Ishikawa (cell line): ENCODE measurements at regions not wholly inside any gene's neighbourhood (a gene's known extent, or its start where the extent isn't known, plus 50 kb on each side); places are given as distances from the start of the nearest gene placed in this dataset.
A peak's percentile ranks its signal among the peaks of the same experiment; 100 is the strongest.

ENCODE experiments used
- CEBPB ChIP-seq: IDR thresholded peaks from 2 replicates; pipeline ENCODE4 v1.6.1; 2012
- CREB1 ChIP-seq: IDR thresholded peaks from 2 replicates; pipeline ENCODE4 v1.6.1; 2012; ENCODE audit warnings: low read depth
- EGR1 ChIP-seq: IDR thresholded peaks from 2 replicates; pipeline ENCODE4 v1.6.1; 2012
- EP300 ChIP-seq: IDR thresholded peaks from 2 replicates; pipeline ENCODE4 v1.6.1; 2012; ENCODE audit warnings: borderline replicate concordance
- FOXM1 ChIP-seq: IDR thresholded peaks from 2 replicates; pipeline ENCODE4 v1.6.1; 2012; ENCODE audit warnings: low read depth, borderline replicate concordance
- NFIC ChIP-seq: IDR thresholded peaks from 2 replicates; pipeline ENCODE4 v1.6.1; 2012
- RAD21 ChIP-seq: IDR thresholded peaks from 2 replicates; pipeline ENCODE4 v1.6.1; 2012; ENCODE audit warnings: low read depth
- TAF1 ChIP-seq: IDR thresholded peaks from 2 replicates; pipeline ENCODE4 v1.6.1; 2012; ENCODE audit warnings: low read depth, mild to moderate bottlenecking
- TCF12 ChIP-seq: IDR thresholded peaks from 2 replicates; pipeline ENCODE4 v1.6.1; 2012; ENCODE audit warnings: low read depth
- TEAD4 ChIP-seq: IDR thresholded peaks from 2 replicates; pipeline ENCODE4 v1.6.1; 2012
- YY1 ChIP-seq: IDR thresholded peaks from 2 replicates; pipeline ENCODE4 v1.6.1; 2012; ENCODE audit warnings: low read depth
- ZBTB7A ChIP-seq: IDR thresholded peaks from 2 replicates; pipeline ENCODE4 v1.6.1; 2012; ENCODE audit warnings: low read depth
- TF ChIP-seq, protein P1 (sequence below): IDR thresholded peaks from 2 replicates; pipeline ENCODE4 v1.6.1; 2012; ENCODE audit warnings: low read depth, mild to moderate bottlenecking
- TF ChIP-seq, protein P2 (sequence below): IDR thresholded peaks from 2 replicates; pipeline ENCODE4 v1.6.1; 2012
- TF ChIP-seq, protein P3 (sequence below): IDR thresholded peaks from 2 replicates; pipeline ENCODE4 v1.6.1; 2012

DNA sequence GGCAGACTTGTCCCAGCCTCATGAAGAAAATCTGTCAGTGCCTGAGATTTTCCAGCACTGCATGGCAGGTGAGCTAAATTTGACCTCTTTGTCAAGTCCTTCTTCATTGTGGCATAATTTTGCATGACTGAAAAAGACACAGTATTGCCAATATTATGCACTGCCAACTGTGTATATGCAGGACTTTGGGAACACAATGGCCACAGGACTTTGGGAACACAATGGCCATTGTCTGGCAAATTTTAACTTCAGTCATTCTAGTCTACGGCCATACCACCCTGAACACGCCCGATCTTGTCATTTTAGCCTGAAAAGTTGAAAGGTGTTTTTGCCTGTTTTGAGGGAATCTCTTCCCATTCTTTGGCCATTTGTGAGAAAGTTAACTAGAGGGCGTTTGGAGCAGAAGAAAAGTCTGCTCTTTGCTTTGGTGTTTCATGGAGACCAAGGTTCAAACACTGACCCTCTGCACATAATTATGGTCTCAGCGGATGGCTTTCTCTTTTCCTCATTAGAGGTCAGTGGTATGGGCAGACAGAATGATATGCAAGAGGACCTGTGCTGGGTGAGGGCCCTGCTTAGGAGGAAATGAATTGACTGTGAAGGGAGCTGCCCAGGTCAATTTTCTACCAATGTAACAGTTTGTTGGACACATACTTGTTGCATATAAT lies 72.4 kb upstream of the NEK7 start:
- no peak for TF ChIP-seq EP300

DNA sequence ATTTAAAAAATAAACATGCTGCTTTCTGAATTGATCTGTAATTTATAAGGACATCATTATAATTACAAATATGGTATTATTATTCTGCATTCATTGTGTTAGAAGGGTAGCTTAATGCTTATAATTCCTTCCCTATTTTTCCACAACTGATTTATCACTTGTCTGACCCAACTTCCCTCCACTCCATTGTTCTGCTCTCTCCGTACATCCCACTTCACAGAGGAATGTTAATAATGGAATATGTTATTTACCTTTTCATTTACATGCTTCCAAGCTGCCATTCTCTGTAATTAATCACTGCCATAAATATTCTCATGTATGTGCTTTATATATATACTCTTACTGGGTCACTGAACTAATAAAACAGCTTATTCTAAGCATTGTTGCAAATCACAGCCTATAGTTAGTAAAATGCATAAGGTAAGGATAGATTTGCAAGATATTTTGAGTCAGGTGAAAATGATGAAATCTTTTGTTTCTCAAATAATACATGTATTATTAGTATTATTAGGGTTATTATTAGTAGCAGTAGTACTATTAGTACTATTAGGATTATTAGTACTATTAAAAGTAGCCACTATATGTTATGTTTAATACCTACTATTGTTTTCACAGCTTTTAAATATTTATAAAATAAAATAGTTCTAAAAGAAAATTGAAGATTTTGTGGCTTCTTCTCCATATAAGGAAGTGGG lies 70.6 kb upstream of the NEK7 start:
- TF ChIP-seq TEAD4 (peak; percentile 48; the same call in 1 of the 2 replicates), EP300 (no peak; the same call in 1 of the 2 replicates)

DNA sequence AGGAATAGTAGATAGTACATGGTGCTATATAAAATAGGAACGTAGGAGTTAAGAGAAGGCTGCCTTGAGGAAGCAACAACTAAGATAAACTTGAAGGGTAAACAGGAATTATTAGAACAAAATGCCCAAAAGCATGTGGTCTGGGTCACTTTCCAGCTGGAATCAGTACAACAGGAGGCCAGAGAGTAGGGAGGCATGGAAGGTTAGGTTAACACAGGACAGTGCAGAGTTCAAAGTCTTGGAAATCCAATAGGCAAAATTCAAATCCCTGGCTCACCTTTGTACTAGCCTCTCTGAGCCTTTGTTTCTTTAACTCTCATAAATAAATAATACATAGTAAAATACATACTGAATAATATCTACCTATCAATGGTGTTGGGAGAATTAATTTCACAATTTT lies 69.0 kb upstream of the NEK7 start:
- TF ChIP-seq, protein P1, sequence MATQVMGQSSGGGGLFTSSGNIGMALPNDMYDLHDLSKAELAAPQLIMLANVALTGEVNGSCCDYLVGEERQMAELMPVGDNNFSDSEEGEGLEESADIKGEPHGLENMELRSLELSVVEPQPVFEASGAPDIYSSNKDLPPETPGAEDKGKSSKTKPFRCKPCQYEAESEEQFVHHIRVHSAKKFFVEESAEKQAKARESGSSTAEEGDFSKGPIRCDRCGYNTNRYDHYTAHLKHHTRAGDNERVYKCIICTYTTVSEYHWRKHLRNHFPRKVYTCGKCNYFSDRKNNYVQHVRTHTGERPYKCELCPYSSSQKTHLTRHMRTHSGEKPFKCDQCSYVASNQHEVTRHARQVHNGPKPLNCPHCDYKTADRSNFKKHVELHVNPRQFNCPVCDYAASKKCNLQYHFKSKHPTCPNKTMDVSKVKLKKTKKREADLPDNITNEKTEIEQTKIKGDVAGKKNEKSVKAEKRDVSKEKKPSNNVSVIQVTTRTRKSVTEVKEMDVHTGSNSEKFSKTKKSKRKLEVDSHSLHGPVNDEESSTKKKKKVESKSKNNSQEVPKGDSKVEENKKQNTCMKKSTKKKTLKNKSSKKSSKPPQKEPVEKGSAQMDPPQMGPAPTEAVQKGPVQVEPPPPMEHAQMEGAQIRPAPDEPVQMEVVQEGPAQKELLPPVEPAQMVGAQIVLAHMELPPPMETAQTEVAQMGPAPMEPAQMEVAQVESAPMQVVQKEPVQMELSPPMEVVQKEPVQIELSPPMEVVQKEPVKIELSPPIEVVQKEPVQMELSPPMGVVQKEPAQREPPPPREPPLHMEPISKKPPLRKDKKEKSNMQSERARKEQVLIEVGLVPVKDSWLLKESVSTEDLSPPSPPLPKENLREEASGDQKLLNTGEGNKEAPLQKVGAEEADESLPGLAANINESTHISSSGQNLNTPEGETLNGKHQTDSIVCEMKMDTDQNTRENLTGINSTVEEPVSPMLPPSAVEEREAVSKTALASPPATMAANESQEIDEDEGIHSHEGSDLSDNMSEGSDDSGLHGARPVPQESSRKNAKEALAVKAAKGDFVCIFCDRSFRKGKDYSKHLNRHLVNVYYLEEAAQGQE = no peak
- TF ChIP-seq CEBPB (no peak), NFIC (no peak), EGR1 (no peak), ZBTB7A (no peak)
- TF ChIP-seq, protein P2, sequence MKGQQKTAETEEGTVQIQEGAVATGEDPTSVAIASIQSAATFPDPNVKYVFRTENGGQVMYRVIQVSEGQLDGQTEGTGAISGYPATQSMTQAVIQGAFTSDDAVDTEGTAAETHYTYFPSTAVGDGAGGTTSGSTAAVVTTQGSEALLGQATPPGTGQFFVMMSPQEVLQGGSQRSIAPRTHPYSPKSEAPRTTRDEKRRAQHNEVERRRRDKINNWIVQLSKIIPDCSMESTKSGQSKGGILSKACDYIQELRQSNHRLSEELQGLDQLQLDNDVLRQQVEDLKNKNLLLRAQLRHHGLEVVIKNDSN = no peak

DNA sequence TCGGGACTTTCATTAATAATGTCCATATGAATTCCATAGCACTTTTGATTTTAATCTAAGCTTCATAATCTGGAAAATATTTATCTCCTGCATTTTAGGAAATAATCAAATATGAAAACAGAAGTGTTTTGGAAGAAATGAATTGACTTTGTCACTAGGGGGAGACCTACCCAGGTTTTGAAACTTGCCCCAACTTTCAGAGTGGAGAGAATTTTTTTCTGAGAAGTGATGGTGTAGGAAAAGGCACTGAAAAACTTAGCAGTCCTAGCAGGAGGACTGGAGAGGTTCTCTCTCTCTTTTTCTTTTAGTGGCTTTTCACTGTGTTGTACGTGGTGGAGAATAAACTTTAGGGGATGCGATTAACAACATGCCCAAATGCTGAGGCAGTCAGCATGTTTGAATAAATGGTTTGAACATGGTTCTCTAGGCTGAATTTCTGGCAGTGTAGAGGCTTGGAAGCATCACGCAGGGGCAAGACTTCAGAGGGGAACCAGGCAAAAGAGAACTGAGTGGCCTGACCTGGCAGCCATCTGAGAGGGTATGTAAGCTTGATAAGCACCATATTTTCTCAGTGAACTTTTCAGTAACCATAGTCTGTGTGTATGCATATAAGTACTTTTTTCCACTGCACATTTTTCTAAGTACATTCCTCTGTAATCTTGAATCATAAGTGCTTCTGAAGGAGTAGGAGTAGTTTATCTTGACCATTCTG lies 68.3 kb upstream of the NEK7 start:
- peak; percentile 70 for TF ChIP-seq RAD21
- TF ChIP-seq CREB1 = no peak

DNA sequence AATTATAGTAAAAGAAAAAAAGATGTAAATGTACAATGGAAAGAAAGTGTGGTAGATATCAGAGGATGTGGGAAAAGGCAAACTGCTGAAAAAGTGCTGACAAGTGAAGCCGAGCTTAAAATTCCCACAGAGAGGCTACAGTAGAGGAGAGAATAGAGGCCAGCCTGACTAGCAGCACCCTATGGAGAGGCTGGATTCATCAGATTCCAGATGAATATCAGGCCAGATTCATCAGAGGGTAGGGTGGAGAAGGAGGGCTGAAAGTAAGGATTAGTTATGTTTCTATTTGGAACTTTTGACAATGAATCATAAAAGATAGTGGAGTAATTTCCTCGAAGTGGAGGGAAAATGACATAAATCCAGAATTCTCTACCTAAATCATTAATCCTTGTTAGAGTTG lies 60.4 kb upstream of the NEK7 start:
- TF ChIP-seq NFIC (no peak), TAF1 (no peak), EGR1 (no peak), CREB1 (no peak), ZBTB7A (no peak), TCF12 (no peak), FOXM1 (no peak), EP300 (no peak), RAD21 (no peak), YY1 (no peak), CEBPB (no peak), TEAD4 (no peak)
- TF ChIP-seq, protein P3, sequence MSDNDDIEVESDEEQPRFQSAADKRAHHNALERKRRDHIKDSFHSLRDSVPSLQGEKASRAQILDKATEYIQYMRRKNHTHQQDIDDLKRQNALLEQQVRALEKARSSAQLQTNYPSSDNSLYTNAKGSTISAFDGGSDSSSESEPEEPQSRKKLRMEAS = no peak
- TF ChIP-seq, protein P1 = no peak
- TF ChIP-seq, protein P2 = no peak

DNA sequence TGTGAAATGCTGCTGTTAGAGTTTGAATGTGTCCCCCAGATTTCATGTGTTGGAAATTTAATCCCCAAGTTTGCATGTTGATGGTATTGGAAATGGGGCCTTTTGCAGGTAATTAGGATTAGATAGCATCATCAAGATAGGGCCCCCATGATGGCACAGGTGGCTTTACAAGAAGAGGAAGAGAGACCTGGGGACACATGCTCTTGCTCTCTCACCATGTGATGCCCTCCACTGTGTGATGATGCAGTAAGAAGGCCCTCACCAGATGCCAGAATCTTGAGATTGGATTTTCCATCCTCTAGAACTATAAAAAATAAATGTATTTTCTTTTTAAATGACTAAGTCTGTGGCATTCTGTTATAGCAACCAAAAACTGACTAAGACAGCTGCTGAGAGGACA lies 57.0 kb upstream of the NEK7 start:
- TF ChIP-seq TAF1 = no peak
- no peak for TF ChIP-seq EGR1
- TF ChIP-seq RAD21 = no peak
- no peak for TF ChIP-seq TCF12
- TF ChIP-seq CEBPB = no peak
- TF ChIP-seq YY1 = no peak
- TF ChIP-seq FOXM1 = no peak
- TF ChIP-seq, protein P3 = no peak
- TF ChIP-seq, protein P1 = no peak
- TF ChIP-seq ZBTB7A = no peak
- no peak for TF ChIP-seq EP300
- no peak for TF ChIP-seq TEAD4
